GDM1 (cell line): ENCODE measurements at regions not wholly inside any gene's neighbourhood (a gene's known extent, or its start where the extent isn't known, plus 50 kb on each side); places are given as distances from the start of the nearest gene placed in this dataset.

Experiments used
- DNase-seq: peaks from one replicate; lab custom pipeline; 2025; lab: John Stamatoyannopoulos, UW

- no peak for DNase-seq
These were observed 332.8 kb upstream of the FSHR start for GRCh38 chr2:49487139-49487538.

GRCh38 chr2:49480520-49480919 lies 326.2 kb upstream of the FSHR start:
- DNase-seq: no peak

- DNase-seq: no peak
These were observed 311.0 kb upstream of the FSHR start for GRCh38 chr2:49465157-49465831.

GRCh38 chr2:49459314-49459993 lies 305.1 kb upstream of the FSHR start:
- DNase-seq: no peak

GRCh38 chr2:49444005-49444404 lies 289.7 kb upstream of the FSHR start:
- no peak for DNase-seq

GRCh38 chr2:49426996-49427395 lies 272.7 kb upstream of the FSHR start:
- DNase-seq: no peak

GRCh38 chr2:49416252-49416651 lies 261.9 kb upstream of the FSHR start:
- DNase-seq: no peak

GRCh38 chr2:49404108-49404507 lies 249.8 kb upstream of the FSHR start:
- DNase-seq: no peak

- no peak for DNase-seq
These were observed 249.3 kb upstream of the FSHR start for GRCh38 chr2:49403637-49404036.

- DNase-seq: no peak
These were observed 225.1 kb upstream of the FSHR start for GRCh38 chr2:49379406-49379805.

- no peak for DNase-seq
These were observed 216.9 kb upstream of the FSHR start for GRCh38 chr2:49371128-49371701.

GRCh38 chr2:49369650-49370049 lies 215.3 kb upstream of the FSHR start:
- DNase-seq: no peak

- no peak for DNase-seq
These were observed 214.8 kb upstream of the FSHR start for GRCh38 chr2:49369101-49369500.

- DNase-seq: no peak
These were observed 212.7 kb upstream of the FSHR start for GRCh38 chr2:49367003-49367402.

GRCh38 chr2:49360407-49360767 lies 206.1 kb upstream of the FSHR start:
- no peak for DNase-seq

- DNase-seq: no peak
These were observed 205.5 kb upstream of the FSHR start for GRCh38 chr2:49359721-49360406.

- no peak for DNase-seq
These were observed 201.3 kb upstream of the FSHR start for GRCh38 chr2:49355611-49356010.

GRCh38 chr2:49351560-49351959 lies 197.2 kb upstream of the FSHR start:
- DNase-seq: no peak

- DNase-seq: no peak
These were observed 189.3 kb upstream of the FSHR start for GRCh38 chr2:49343638-49344037.

- no peak for DNase-seq
These were observed 187.8 kb upstream of the FSHR start for GRCh38 chr2:49342156-49342555.

GRCh38 chr2:49335546-49335945 lies 181.2 kb upstream of the FSHR start:
- DNase-seq: no peak

- no peak for DNase-seq
These were observed 178.1 kb upstream of the FSHR start for GRCh38 chr2:49332415-49332814.

- DNase-seq: no peak
These were observed 164.2 kb upstream of the FSHR start for GRCh38 chr2:49318531-49318930.
